Stimulated activated CD4-positive, alpha-beta T cell treated with anti-CD3 and anti-CD28 coated beads, Interleukin-2, amount 100 ng/mL, for 24 hours (primary cell): ENCODE measurements at regions not wholly inside any gene's neighbourhood (a gene's known extent, or its start where the extent isn't known, plus 50 kb on each side); places are given as distances from the start of the nearest gene placed in this dataset.

Experiments used
- DNase-seq, 2 donors: peaks; one replicate each; pipeline ENCODE4 v3.0.0-alpha.2; 2020

DNA sequence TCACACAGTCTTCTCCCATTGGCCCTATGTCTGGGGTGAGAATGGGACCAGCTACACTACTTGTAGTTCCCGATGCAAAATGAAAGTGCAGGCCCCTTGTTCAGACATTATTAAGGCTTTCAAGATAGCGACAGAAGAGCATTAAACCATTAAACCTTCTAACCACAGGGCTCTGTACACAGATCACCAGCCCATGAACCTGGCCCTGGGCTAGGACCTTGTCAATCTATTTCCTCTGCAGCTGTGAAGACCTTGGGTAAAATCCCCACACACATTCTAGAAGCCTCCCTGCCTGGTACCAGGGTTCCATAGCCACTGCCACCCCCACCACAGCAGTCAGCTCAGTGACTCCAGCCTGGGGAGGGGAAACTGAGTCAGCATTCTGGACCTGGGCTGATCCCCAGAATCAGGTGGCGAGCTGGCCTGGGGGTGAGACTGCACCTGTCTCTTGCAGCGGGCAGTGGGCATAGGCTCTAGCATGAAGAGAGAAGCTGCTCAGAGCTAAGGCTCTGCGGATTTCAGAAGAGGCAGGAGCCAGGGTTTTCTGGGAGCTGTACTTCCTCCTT lies 119.7 kb upstream of the LHX1 start:
- DNase-seq = no peak

DNA sequence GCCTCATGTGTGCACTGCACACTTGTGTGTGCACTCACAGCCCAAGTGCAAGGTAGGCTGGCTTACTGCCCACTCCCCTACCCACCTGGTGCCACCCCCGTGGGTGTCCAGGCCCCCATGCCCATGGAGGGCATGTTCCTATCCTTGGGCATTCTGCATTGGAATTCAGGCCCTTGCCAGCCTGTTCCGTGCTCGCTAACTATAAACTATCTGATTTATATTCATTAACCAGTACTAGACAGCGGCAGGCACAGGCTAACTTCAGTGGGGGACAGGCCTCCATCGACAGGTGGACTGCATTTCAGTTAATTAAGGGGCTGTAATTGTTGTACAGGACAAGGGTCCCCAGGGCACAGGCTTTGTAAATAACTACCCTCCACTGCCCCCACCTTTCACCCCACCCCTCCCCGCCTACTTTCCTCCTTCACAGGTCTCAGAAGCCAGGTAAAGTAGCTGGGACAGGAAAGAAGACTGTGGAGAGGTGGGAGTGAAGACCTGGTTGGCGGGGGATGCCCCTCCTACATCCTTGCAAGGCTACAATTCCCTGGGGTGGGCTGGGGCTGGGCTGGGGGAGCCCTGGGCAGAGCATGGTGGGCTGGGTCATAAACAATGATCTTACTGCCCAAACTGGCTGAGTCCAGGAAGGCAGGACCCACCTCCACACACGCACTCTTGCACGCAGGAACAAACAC lies 119.0 kb upstream of the LHX1 start:
- no peak for DNase-seq

DNA sequence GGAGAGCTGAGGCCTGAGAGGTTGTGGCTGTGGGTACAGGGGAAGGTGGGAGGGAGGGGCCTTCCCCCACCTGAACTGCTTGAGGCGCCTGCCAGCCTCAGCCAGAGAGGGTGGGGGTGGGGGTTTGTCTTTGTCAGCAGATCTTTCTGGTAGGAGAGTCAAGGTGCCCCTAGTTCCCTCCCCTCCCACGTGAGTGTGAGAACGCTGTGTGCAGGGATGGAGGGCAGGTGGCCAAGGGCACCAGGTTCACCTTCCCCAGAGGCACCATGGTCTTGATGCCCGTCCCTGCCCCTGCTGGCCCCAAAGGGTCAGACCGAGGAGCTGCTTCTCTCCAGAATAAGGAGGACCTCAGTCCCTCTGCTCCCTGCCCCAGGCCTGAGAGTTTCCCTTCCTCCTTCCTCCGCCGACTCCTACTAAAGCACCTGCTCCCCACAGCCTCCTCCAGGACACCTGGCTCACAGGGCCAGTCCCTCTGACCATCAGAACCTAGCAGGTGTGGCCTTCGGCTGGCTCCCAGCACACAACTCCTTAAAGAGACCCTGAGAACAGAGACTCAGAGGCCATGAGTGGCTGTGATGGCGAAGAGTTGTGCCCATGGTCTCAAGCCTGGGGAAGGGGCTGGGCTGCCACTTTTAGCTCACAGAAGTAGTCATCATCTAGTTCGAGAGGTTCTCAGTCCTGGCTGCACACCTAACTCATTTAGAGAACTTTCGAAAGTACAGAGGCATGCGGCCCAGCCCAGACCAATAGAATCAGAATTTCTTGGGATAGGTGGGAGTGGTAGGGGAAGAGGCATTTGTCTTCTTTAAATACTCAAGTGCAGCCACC lies 113.2 kb upstream of the LHX1 start:
- DNase-seq = no peak

DNA sequence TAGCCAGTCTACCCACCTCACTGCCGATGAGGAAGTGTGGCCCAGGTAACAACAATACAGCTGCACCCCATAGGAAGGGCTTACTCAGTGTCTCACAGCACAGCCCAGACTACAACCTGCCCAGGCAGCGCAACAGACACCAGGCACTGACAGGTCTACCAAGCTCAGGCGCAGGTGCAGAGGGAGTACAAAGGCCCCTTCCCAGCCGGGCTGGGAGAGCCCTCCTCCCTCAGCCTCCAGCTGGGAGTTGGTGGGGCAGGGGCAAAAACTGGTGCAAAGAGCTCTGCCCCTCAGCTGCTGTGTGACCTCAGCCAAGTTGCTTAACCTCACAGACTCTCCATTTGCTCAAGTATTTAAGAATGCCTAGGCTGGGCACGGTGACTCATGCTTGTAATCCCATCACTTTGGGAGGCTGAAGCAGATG lies 112.6 kb upstream of the LHX1 start:
- no peak for DNase-seq

DNA sequence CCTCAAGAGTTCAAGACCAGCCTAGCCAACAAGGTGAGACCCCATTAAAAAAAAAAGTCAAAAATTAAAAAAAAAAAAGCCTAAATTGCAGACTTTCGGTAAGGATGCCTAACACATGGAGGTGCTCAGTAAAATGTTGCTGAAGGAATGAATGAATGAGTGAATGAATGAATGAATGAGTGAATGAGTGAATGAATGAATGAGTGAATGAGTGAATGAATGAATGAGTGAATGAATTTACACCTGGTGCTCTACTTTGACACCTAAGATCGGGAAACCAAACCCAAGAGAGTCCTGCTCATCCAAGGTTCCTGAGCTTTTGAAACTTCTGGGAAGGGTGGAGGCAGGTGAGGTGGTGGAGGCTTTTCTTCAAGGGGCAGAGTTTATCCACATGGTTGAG lies 112.2 kb upstream of the LHX1 start:
- no peak for DNase-seq

DNA sequence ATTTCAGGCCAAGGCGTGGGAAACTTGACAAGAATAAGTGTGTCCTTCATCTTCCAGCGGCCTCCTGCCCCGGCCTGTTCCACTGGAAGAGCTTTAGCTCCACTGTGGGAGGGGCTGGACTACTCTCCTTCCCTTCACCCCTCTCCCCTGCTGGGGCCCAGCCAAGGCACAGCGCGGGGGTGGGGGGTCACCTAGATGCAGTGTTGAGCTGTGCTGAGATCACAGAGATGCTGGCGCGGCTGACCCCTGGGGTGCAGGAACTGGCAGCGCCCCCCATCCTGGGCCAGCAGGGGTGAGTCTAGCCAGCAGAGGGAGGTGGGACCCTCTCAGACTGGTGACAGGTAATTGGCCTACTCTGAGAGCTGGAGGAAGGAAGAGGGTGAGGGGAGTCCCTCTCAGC lies 111.8 kb upstream of the LHX1 start:
- DNase-seq = no peak

DNA sequence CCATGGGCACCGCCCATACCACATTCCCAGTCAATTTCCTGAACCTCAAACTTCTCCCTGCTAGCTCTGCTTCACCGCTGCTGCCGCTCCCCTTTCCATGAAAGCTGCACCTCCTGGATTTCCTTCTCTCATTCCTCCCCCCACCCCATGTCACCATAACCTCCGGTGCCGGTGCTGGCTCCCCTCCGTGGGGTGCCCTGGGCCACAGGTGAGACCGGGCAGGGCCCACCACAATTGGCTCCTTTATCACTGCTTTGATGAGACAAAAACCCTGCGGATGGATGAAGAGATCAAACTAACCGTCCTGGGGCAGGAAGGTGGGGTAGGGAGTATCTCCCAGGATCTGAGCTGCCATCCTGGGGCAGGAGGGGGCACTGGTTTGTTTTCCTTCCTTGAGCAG lies 111.3 kb upstream of the LHX1 start:
- DNase-seq = no peak

DNA sequence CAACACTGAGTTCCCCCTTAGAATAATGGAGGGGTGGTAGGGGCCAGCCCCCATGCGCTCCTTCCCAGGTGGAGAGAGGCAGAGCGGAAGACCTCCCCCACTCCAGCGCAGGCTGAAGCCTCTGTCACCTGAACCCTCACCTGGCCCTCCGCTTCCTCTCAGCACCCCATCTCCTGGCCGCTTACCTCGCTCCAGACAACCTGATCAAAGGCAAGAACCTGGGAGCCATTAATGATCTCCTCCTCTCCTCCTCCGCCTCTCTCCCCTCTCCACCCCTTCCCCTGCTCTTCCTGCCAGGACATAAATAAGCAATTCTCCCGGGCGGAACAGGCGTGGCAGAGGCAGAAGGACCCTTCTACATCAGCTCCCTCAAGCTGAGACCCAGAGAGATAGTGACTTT lies 110.2 kb upstream of the LHX1 start:
- DNase-seq = no peak

DNA sequence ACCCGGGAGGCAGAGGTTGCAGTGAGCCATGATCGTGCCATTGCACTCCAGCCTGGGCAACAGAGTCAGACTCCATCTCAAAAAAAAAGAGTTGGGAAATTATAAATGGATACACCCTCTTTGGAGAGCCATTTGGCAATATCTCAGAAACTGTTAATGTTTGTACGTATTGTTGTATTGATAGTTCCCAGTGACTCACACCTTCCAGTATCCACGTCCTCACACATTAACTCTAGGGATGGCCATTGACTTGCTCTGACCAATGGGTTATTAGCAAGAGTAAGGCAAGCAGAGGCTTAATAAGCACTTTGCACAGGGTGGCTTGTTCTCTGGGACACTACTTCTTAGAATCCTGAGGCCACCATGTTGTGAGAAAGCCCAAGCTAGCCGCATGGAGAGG lies 107.6 kb upstream of the LHX1 start:
- no peak for DNase-seq

DNA sequence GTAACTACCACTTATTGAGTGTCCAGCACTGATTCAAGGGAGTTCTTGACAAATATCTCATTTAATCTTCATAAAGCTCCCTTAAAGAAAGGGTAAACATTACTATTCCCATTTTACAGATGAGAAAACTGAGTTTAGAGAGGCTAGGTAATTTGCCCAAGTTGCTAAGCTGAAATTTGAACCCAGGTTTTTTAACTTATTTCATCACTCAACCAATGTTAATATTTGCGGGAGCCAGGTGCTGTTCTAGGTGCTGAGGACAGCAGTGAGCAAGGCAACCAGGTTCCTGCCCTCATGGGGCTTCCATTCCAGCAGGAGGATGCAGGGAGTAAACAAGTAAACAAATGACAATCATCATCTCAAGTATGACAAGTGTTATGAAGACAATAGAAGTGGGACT lies 104.0 kb upstream of the LHX1 start:
- DNase-seq = no peak

DNA sequence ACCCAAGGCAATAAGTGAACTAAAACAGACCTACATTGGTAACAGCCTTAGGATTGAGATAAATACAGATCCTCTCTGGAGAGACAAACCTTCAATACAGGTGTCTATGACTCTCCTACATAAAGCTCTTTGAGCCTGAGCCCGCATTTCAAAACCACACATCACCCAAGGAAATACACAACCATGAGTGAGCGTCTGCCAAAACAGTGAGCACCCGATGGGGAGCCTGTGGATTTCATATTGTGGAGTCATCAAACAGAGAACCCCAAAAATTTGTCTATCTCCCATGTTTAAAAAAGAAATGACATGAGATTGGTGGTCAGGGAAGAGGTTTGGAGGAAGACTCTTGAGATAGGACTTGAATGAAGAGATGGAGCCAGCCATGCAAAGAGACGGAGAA lies 102.2 kb upstream of the LHX1 start:
- DNase-seq = no peak

DNA sequence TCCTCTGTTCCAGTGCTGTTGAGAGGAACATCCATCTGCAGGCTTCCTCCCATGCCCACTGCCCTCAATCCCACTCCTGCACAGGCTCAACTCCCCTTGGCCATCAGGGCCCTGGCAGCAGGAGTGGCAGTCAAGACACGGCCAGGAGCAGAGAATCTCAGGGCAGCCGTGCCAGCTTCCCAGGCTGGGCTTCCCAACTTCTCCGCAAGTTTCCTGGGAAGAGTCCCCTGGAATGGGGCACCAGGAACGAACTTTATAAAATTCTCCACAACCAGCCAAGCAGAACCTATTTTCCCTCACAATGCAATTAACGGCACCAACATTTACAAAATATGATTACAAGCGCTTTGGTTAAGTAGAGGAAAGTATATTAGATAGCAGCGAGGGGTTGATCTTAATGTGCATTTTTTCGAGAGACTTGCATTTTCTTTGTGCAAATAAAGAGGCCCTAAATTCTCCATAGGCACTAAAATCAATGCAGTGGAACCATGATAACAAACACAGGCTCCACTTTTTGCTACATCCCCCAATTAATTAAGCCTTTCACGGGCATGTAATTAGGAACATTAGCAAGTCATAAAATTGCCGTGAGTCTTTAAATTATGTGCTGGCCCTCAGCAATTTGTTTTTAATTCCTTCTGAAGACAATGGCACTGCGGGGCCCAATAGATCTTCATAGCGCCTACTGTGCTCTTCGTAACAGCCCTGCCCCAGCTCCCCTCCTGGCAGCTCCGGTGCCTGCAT lies 99.9 kb upstream of the LHX1 start:
- DNase-seq = no peak

DNA sequence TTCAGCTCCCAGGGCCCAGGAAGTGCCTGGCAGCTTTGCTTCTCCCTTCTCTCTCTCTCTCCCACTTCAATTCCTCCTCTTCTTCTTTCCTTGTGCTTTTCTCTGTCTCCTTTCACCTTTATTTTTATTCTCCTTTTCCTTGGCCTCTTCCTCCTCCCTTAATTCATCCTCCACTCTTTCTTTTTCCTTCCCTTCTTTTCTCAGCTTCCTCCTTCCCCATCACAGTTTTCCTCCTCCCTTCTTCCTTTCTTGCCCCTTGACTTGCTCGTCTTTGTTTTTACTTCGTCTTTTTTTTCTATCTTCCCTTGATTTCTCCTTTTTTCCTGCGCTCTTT lies 99.4 kb upstream of the LHX1 start:
- DNase-seq = no peak

DNA sequence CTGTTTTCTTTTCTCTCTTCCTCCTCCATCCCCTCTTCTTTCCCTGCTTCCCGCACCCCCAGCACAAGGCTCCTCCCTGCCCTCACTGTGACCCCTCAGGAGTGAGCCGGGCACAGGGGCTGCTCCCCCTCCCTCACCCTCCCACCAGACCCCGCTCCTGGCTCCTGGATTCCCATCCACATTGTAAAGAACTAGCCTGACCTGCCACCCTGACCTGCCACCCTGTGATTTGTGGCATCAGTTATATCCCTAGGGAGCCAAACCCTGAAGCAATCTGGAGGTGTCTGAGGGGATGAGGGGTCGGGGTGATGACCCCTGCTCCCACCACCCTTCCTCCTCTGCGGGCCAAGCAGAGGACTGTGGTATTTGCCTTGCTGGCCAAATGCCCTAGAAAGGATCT lies 98.0 kb upstream of the LHX1 start:
- DNase-seq = no peak

DNA sequence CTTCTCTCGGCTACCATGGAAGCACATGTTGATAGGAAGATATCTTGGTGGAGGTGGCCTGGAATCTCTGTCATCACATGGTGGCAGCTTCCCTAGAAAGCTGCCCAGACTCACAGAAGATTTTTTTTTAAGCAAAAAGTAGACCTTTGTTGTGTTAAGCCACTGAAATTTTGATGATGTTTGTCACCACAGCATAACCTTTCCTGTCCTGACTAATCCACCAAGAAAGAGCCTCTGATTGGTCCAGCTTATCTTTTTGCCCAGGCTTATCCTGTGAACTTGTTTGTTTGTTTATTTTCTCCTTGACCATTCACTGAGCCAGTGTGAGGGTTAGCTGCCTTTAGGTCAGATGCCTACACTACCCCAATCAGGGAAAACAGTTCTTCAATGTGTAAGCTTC lies 96.5 kb upstream of the LHX1 start:
- DNase-seq = no peak

DNA sequence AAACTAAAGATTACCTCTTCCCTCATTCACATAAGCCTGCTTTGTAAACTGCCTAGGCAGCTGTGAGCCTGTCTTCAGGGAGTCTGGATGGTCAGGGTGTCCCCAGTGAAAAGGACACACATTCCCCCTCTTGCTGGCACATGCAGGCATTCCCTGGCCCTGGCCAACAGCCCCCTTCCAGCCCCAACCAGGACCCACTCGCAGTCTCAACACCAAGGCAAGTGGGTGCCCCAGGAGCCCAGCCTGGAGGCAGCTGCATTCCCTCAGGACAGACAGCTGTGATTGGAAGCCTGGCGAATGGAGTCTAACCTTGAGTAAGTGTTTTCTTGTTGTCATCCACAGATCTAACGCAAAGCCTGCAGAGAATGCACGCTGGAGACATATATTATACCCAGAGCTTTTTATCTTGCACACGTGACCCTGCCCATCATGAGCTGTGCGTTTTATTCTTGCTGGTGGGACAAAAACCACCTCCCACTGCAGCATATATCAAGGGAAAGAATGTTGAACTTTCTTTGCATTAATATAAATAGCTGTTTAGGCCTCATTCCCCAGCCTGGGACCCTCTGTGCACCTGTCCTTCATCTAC lies 95.0 kb upstream of the LHX1 start:
- DNase-seq = no peak

DNA sequence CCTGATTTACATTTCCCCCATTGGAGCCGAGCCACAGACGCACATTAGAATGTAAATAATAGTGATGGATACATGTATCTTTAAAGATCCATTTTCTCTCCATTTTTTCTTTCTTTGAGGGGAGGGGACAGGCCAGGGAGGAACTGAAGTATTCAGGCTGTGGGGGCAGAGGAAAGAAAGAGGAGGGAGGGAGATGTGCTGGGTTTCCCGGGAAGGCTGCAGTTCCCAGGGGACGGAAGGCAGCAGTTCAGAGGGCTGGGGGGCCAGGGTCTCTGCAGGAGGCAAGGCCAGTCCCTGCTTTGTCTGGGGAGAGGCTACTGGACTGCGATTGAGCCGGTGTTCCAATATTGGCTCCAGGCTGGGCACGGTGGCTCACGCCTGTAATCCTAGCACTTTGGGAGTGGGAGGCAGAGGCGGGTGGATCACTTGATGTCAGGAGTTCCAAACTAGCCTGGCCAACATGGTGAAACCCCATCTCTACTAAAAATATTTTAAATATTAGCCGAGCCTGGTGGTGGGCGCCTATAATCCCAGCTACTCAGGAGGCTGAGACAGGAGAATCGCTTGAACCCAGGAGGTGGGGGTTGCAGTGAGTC lies 94.2 kb upstream of the LHX1 start:
- DNase-seq = no peak

DNA sequence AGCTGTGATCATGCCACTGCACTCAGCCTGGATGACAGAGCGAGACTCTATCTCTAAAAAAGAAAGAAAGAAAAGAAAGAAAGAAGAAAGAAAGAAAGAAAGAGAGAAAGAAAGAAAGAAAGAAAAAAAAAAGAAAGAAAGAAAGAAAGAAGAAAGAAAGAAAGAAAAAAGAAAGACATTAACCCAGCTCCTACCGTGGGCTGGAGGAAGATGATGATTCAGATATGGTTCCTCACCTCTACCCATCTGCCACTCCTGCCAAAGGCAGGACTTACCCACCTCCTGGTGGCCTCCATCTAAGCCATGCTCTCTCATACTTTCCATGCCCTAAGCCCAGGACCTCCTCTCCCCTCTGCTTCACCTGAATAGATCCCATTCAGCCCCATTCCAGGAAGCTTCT lies 93.3 kb upstream of the LHX1 start:
- no peak for DNase-seq

DNA sequence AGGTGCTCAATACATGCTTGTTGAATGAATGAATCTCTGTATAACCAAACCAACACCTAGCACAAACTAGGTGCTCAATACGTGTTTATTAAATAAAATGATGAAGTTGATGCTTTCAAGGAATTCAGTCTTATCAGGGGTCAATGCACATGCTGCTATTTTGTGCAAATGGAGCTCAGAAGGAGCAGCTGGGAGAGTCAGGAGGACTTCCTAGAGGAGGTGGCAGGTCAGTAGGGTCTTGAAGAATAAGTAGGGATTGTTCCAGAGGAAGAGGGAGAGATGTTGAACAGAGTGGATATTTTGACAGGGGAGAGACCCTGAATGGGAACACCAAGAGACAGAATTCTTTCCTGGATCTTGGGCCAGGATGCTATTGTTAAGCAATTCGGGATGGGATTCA lies 92.7 kb upstream of the LHX1 start:
- no peak for DNase-seq

DNA sequence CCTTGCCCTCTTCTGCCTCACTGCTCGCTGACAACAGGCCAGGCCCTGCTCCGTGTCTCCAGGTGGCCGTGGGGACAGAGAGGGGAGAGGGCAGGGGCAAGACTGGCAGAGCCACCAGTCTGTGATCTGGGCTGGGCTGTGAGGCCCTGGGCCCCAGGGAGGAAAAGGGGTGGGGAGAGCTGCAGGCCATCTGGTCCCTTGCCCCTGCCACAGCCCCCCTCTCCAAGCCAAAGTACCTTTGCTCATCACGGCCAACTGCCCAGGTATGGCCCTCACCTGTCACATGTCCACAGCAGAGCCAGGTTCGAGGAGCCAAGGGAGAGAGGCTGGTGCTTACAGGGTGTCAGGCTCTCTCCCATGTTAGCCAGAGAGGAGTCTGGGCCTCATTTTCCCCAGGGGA lies 91.4 kb upstream of the LHX1 start:
- DNase-seq = no peak

DNA sequence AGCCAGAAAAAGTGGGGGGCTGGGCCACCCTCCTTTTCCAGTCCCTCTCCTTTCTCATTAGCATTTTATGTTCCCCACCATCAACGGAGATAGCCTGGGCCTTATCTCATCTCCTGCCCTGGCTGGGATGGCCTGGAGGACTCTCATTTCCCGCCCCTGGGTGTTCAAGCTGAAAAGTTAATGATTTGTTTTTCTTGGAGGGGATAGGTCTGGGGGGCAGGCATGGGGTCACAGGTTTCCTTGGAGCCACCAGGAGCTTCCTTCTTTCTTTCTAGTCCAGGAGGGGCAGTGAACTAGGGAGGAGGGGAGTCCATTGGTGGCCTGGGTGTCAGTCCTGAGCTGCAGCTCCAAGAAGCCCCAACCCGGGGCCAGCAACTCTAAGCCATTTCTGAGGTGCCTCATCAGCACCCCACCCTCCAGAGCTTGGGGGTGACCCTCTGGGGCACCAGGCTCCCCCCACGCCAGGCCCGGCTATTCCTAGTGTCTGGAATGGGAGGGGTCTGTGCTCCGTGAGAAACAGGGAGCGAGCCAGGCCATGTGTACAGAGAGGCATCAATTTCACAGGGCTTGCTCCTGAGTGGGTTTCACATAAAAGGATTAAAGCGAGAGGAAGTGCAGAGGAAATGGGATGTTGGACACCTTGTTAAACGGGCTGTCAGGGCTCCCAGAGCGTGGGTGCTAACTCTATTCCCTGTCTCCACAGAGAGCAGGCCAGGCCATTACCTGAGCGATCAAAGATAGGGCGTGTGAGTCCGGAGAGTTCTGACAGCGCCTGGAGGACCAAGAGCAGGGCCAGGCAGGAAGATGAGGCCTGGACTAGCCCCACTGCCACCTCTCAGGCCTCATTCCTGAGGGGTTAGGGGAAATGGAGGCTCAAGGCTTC lies 90.6 kb upstream of the LHX1 start:
- no peak for DNase-seq
